Spleen (tissue), 7 donors: ENCODE measurements at regions not wholly inside any gene's neighbourhood (a gene's known extent, or its start where the extent isn't known, plus 50 kb on each side); places are given as distances from the start of the nearest gene placed in this dataset.

Experiments used
- POLR2A ChIP-seq, 3 donors: fragments of 450-650 bp; IDR thresholded peaks; one replicate each; pipeline ENCODE4 v1.5.1; 2017; ENCODE audit warnings: antibody characterized with exemption in 3 of 3, mild to moderate bottlenecking in 1 of 3
- POLR2AphosphoS5 ChIP-seq, 3 donors: sonication (generic); formaldehyde crosslinking; IDR thresholded peaks; one replicate each; pipeline ENCODE4 v1.5.1; 2017; ENCODE audit warnings: antibody characterized with exemption in 3 of 3
- TF ChIP-seq, protein P1 (sequence below), 11 experiments: fragments of 200-600 bp in 7 of 11; fragments of 450-650 bp in 4 of 11; sonication (generic) in 4 of 11; IDR thresholded peaks in 8 of 11; conservative IDR thresholded peaks in 3 of 11; 1 replicate in 7 of 11; 2 replicates in 4 of 11; pipeline versions ENCODE4 v1.4.0 to v1.8.0; 2016 to 2021; ENCODE audit warnings: antibody characterized with exemption in 11 of 11, inconsistent platforms in 4 of 11, mild to moderate bottlenecking in 1 of 11
- donor health status: DM: no; HTN: no; CAD: no; lungs with moderate emphysema.
- donor health status: DM: no; HTN: no; CAD: no.
- donor health status: DM: no; HTN: no; CAD: no.

DNA sequence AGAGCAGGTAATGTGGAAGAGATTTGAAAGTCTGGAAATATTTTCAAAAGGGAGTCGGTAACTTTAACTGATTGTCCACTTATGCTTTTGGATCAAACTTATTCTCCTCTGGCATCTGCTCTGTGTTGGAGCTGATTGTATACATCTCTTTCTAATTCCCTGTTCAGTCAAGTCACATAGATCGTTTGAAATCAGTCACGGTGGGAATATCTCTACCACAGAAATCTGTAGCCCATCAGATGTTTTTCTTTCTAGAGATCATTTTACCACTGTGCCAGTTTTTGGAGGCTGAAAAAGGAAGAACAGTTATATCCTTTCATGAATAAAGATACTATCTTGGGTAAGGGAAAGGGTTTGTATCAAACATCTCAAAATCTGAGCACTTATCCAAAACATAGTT lies 1853.3 kb downstream of the EFNA5 start:
- TF ChIP-seq POLR2AphosphoS5 (IDR thresholded peaks at IDR 0.05): no peak
- TF ChIP-seq, protein P1, sequence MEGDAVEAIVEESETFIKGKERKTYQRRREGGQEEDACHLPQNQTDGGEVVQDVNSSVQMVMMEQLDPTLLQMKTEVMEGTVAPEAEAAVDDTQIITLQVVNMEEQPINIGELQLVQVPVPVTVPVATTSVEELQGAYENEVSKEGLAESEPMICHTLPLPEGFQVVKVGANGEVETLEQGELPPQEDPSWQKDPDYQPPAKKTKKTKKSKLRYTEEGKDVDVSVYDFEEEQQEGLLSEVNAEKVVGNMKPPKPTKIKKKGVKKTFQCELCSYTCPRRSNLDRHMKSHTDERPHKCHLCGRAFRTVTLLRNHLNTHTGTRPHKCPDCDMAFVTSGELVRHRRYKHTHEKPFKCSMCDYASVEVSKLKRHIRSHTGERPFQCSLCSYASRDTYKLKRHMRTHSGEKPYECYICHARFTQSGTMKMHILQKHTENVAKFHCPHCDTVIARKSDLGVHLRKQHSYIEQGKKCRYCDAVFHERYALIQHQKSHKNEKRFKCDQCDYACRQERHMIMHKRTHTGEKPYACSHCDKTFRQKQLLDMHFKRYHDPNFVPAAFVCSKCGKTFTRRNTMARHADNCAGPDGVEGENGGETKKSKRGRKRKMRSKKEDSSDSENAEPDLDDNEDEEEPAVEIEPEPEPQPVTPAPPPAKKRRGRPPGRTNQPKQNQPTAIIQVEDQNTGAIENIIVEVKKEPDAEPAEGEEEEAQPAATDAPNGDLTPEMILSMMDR (IDR thresholded peaks at IDR 0.05 in 8 of 11, conservative IDR thresholded peaks at IDR 0.05 in 3 of 11): no peak
- no peak for TF ChIP-seq POLR2A (IDR thresholded peaks at IDR 0.05)
